Erythroblast (primary cell): ENCODE measurements at regions not wholly inside any gene's neighbourhood (a gene's known extent, or its start where the extent isn't known, plus 50 kb on each side); places are given as distances from the start of the nearest gene placed in this dataset.

Source experiments
- GATA1 ChIP-seq: IDR thresholded peaks from 2 replicates; pipeline ENCODE4 v1.6.1; 2011; ENCODE audit warnings: low read depth, mild to moderate bottlenecking, control low read depth, low read length, moderate library complexity
- POLR2A ChIP-seq: IDR thresholded peaks from 2 replicates; pipeline ENCODE4 v1.6.1; 2011; ENCODE audit warnings: mild to moderate bottlenecking, low read length

DNA sequence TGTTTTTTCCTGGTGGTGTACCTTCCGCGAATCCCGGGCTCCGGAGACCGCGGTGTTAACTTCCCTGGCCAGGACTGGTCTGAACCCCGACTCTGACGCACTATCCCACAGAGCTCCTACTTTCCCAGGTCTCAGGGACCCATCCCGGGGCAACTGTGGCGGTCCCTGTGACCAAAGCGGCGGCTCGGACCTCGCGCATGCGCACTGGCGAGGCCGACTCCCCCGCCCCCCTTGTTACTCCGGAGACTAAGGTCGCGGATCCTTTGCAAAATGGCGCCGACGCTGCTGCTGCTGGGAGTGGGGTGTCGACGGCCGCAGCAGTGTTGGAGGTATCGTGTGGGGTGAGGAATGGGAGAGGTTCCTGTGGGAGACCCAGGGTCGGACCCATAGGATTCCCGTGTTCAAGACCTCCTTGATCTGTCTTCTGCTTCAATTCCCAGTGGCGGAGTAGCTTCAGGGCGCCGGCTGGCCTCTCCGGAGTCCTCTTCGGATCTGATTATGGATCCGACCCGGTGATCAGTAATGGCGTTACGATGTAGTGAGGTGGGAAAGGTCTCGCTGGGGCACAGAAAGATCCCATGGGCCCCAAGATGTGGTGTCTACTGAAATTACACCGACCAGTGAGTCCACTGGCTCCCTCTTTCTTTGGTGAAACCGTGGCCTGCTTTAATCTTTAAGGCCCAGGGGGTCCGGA lies 66.6 kb upstream of the ZNF527 start:
- no peak for TF ChIP-seq POLR2A
- TF ChIP-seq GATA1, result no peak
